ENCODE measurements at regions not wholly inside any gene's neighbourhood (a gene's known extent, or its start where the extent isn't known, plus 50 kb on each side); places are given as distances from the start of the nearest gene placed in this dataset.

DNA sequence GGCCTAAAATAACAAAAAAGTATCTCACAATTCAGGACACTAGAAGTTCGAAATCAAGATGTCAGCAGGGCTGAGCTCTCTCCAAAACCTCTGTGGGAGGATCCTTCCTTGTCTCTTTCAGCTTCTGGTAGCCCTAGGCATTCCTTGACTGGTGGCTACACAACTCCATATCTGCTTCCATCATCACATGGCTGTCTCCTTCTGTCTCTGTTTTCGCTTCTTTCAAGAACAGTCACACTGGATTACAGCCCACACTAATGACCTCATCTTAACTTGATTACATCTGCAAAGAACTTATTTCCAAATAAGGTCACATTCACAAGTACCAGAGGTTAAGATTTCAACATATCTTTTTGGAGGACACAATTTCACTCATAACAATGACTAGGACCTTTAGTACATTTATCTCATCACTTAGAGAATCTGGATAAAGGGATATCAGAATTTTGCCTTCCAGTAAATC lies 275.2 kb downstream of the IRS1 start:
- TF ChIP-seq, protein P1, sequence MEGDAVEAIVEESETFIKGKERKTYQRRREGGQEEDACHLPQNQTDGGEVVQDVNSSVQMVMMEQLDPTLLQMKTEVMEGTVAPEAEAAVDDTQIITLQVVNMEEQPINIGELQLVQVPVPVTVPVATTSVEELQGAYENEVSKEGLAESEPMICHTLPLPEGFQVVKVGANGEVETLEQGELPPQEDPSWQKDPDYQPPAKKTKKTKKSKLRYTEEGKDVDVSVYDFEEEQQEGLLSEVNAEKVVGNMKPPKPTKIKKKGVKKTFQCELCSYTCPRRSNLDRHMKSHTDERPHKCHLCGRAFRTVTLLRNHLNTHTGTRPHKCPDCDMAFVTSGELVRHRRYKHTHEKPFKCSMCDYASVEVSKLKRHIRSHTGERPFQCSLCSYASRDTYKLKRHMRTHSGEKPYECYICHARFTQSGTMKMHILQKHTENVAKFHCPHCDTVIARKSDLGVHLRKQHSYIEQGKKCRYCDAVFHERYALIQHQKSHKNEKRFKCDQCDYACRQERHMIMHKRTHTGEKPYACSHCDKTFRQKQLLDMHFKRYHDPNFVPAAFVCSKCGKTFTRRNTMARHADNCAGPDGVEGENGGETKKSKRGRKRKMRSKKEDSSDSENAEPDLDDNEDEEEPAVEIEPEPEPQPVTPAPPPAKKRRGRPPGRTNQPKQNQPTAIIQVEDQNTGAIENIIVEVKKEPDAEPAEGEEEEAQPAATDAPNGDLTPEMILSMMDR (IDR thresholded peaks at IDR 0.05) = no peak
- no peak for TF ChIP-seq POLR2A (IDR thresholded peaks at IDR 0.05)

All from testis (tissue), 2 donors.